ENCODE measurements at regions not wholly inside any gene's neighbourhood (a gene's known extent, or its start where the extent isn't known, plus 50 kb on each side); places are given as distances from the start of the nearest gene placed in this dataset.

GRCh38 chr10:53646525-53646924 lies 873.9 kb upstream of the MBL2 start:
- Histone ChIP-seq H3K4me1 (no peaks in the 10 kb centered on the region), H3K27ac (no peak overlapping the region), H3K9me3 (peaks cover 0 to 6% (median 6%) of the 10 kb centered on the region in 3 donors), H3K4me3 (no peak overlapping the region), H3K36me3 (no peaks in the 10 kb centered on the region), H3K27me3 (no peaks in the 10 kb centered on the region)
- no peak for DNase-seq
- intact Hi-C loops (cut with DNase I): no loop called here
- WGBS, 2 donors: 60 to 70% methylated on average over 8 of the region's 8 CpGs
- TF ChIP-seq POLR2A (IDR thresholded peaks at IDR 0.05) (no peak), CTCF (IDR thresholded peaks at IDR 0.05) (no peak)

DNA sequence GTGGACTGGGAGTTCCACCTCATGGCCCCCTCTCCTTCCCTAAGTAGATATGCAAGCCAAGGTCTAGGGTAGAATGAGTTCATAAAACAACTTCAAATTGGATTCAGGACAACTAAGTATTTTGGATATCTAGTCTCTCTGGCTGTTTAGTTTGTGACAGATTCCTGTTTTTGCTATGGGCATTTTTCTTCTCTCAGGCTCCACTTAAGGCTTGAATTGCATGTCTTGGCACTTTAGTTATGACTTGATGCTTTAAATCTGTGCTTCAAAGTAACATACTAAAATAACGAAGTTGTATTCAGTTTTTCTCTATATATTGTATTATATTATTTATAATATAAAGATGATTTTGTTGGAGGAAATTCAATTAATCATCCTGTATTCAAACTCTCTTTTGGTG lies 873.4 kb upstream of the MBL2 start:
- Histone ChIP-seq H3K36me3 (no peaks in the 10 kb centered on the region), H3K9me3 (peaks cover 0 to 6% (median 6%) of the 10 kb centered on the region in 3 donors), H3K27ac (no peak overlapping the region), H3K4me3 (no peak overlapping the region), H3K4me1 (no peaks in the 10 kb centered on the region), H3K27me3 (no peaks in the 10 kb centered on the region)
- WGBS, 2 donors: 58 to 60% methylated on average over 1 of the region's 1 CpG
- TF ChIP-seq CTCF (IDR thresholded peaks at IDR 0.05) (no peak), POLR2A (IDR thresholded peaks at IDR 0.05) (no peak)
- intact Hi-C loops (cut with DNase I): no loop called here
- DNase-seq: no peak

GRCh38 chr10:53638006-53638405 lies 865.4 kb upstream of the MBL2 start:
- Histone ChIP-seq H3K4me1 (no peaks in the 10 kb centered on the region), H3K27me3 (no peaks in the 10 kb centered on the region), H3K9me3 (peaks cover 0 to under 1% (median 0%) of the 10 kb centered on the region in 3 donors), H3K4me3 (no peak overlapping the region), H3K27ac (no peak overlapping the region), H3K36me3 (no peaks in the 10 kb centered on the region)
- no peak for DNase-seq
- 50 to 53% methylated on average over 4 of the region's 4 CpGs for WGBS, 2 donors
- TF ChIP-seq POLR2A (IDR thresholded peaks at IDR 0.05) (no peak), CTCF (IDR thresholded peaks at IDR 0.05) (no peak)
- intact Hi-C loops (cut with DNase I): no loop called here

DNA sequence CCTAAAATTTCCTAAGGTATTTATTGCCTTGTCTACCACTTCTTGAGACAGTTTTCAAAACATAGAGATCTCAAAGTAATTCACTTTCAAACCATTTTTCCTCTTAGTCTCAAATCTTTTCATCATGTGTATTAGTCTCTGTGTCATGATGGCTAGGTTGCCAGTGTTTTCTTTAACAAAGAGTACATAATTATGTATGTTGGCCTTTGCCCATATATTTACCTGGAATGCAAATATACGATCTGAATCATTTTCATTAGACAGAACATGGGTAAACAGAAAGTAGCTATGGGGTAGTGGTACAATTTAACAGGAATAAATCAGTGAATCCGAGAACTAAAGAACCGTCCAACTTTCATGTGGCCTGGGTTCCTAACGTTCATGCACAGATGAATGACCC lies 852.1 kb upstream of the MBL2 start:
- WGBS, 2 donors: 65 to 76% methylated on average over 4 of the region's 4 CpGs
- intact Hi-C loops (cut with DNase I): no loop called here

DNA sequence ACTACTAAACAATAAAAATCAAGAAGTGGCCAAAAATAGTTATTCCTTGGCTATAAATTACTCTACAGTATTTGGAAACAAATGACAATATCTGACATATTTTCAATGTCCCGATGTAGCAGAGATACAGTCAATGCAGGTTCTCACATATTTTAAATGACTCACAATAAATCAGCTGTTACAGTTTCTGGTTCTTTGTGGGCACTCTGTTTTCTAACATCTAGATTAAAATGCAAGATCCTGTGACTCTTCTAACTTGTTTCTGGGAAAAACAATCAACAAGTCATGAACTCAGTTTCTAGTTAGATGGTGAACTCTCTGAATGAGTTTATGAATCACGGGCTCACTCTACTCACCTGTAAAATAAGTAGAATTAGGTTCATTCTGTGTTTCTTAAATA lies 849.6 kb upstream of the MBL2 start:
- DNase-seq: no peak
- no peaks in the 10 kb centered on the region for H3K27me3 ChIP-seq
- H3K36me3 ChIP-seq: no peaks in the 10 kb centered on the region
- no peaks in the 10 kb centered on the region for H3K9me3 ChIP-seq
- TF ChIP-seq CTCF (IDR thresholded peaks at IDR 0.05) (no peak), POLR2A (IDR thresholded peaks at IDR 0.05) (no peak)
- 47 to 63% methylated on average over 2 of the region's 2 CpGs for WGBS, 2 donors
- H3K4me1 ChIP-seq: no peaks in the 10 kb centered on the region
- H3K4me3 ChIP-seq: no peak overlapping the region
- no peak overlapping the region for H3K27ac ChIP-seq
- intact Hi-C loops (cut with DNase I): no loop called here

More for the DNA sequence above, 852.1 kb upstream of the MBL2 start:
- no peak for DNase-seq
- H3K27ac ChIP-seq: no peak overlapping the region
- H3K4me3 ChIP-seq: no peak overlapping the region
- no peak for TF ChIP-seq POLR2A (IDR thresholded peaks at IDR 0.05)
- TF ChIP-seq CTCF (IDR thresholded peaks at IDR 0.05): no peak
- H3K36me3 ChIP-seq: no peaks in the 10 kb centered on the region
- no peaks in the 10 kb centered on the region for H3K27me3 ChIP-seq
- no peaks in the 10 kb centered on the region for H3K9me3 ChIP-seq
- H3K4me1 ChIP-seq: no peaks in the 10 kb centered on the region

All from esophagus squamous epithelium (tissue), 5 donors.